ENCODE measurements at regions not wholly inside any gene's neighbourhood (a gene's known extent, or its start where the extent isn't known, plus 50 kb on each side); places are given as distances from the start of the nearest gene placed in this dataset.
A peak's percentile ranks its signal among the peaks of the same experiment; 100 is the strongest.

DNA sequence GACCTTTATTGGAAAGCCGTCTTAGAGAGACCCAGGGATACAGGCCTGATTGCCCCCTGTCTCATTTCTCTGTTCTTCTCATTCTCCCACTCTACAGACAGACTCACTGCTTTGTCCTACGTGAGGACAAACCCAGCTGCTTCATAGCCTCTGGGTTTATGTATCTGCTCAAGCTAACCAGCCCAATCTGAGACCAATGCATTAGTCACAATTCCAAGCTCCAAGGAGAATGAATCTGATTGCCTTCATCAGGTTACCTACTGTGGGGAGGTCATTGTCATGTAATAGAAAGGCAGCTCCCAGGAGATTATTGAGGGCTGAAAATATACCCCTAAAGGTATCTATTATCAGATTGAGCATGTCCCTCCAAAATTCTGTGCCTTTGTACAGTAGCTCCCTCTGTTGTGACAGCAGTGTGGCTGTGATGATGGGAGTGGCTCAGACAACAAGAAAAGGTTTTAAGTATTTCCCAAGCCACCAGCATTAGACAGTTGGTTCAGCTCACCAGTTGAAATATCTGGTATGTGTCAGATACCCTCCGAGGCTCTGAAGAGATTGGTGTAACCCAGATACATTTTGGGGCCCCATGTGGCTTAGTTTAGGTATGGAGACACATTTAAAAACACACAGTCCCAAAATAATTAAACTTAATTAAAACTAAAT, 123.1 kb upstream of the EEPD1 start:
- in situ Hi-C loops (cut with HindIII; ENCODE audit: low sequenced_read_pairs): no loop called here
- no peak overlapping the region for H3K4me3 ChIP-seq (ENCODE audit: low read depth, low read length)
- TF ChIP-seq CTCF (IDR thresholded peaks at IDR 0.05; ENCODE audit: low read depth, low read length, missing control alignments): no peak
- DNase-seq (ENCODE audit: low read depth): no peak

GRCh38 chr7:36032361-36032818, 120.7 kb upstream of the EEPD1 start:
- DNase-seq (ENCODE audit: low read depth): peak; percentile 12
- in situ Hi-C loops (cut with HindIII; ENCODE audit: low sequenced_read_pairs): no loop called here
- H3K4me3 ChIP-seq (ENCODE audit: low read depth, low read length): no peak overlapping the region
- TF ChIP-seq CTCF (IDR thresholded peaks at IDR 0.05; ENCODE audit: low read depth, low read length, missing control alignments): no peak

DNA sequence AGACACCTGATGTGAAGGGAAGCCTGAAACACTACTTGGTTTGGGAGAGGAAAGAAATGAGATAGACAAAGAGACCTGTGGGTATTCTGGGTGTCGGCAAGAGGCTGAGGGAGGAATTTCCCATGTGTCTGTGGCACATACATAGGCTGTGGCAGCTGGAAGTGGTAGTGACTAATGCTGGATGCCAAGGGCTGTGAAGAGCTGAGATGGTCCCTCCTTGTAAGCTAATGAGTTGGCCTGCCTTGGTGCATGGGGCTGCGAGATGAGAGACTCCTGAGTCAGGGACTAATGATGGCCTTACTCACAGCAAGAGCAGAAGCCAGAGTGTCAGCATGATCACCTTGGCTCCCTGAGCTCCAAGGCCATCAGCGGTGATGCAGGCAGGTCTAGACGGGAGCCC, 119.0 kb upstream of the EEPD1 start:
- DNase-seq (ENCODE audit: low read depth): no peak
- no peak overlapping the region for H3K4me3 ChIP-seq (ENCODE audit: low read depth, low read length)
- no peak for TF ChIP-seq CTCF (IDR thresholded peaks at IDR 0.05; ENCODE audit: low read depth, low read length, missing control alignments)
- in situ Hi-C loops (cut with HindIII; ENCODE audit: low sequenced_read_pairs): no loop called here

DNA sequence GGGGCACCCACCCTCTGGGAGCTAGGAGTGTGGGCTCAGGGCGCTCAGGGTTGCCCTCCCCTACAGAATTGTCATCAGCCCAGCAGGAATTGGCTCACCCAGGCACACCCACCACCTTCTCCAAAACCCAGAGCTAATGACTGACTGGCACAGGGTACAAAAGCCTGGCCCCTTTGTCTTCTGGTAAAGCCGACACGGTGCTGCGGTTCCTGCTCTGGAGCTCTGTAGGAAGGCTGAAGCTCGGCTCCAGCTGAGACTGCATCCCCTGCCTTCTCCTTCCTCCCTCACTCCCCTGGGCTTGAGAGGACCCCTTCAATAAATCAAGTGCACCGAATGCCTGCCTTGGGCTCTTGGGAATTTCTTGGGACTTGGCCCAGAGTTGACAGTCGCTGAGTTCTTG, 117.9 kb upstream of the EEPD1 start:
- in situ Hi-C loops (cut with HindIII; ENCODE audit: low sequenced_read_pairs): no loop called here
- no peak for TF ChIP-seq CTCF (IDR thresholded peaks at IDR 0.05; ENCODE audit: low read depth, low read length, missing control alignments)
- DNase-seq (ENCODE audit: low read depth): no peak
- no peak overlapping the region for H3K4me3 ChIP-seq (ENCODE audit: low read depth, low read length)

- H3K4me3 ChIP-seq (ENCODE audit: low read depth, low read length): no peak overlapping the region
- no peak for TF ChIP-seq CTCF (IDR thresholded peaks at IDR 0.05; ENCODE audit: low read depth, low read length, missing control alignments)
- in situ Hi-C loops (cut with HindIII; ENCODE audit: low sequenced_read_pairs): no loop called here
- DNase-seq (ENCODE audit: low read depth): no peak
Measured at GRCh38 chr7:36036590-36036989, 116.5 kb upstream of the EEPD1 start.

GRCh38 chr7:36037121-36037662, 115.9 kb upstream of the EEPD1 start:
- peak; percentile 76 for DNase-seq (ENCODE audit: low read depth)
- H3K4me3 ChIP-seq (ENCODE audit: low read depth, low read length): no peak overlapping the region
- in situ Hi-C loops (cut with HindIII; ENCODE audit: low sequenced_read_pairs): no loop called here
- no peak for TF ChIP-seq CTCF (IDR thresholded peaks at IDR 0.05; ENCODE audit: low read depth, low read length, missing control alignments)
